ENCODE measurements at regions not wholly inside any gene's neighbourhood (a gene's known extent, or its start where the extent isn't known, plus 50 kb on each side); places are given as distances from the start of the nearest gene placed in this dataset.
A peak's percentile ranks its signal among the peaks of the same experiment; 100 is the strongest.
"Not testable (repeated sequence)": the region's sequence is repeated elsewhere in the genome, so short reads cannot be mapped to it uniquely, and the experiment has no call there.

DNA sequence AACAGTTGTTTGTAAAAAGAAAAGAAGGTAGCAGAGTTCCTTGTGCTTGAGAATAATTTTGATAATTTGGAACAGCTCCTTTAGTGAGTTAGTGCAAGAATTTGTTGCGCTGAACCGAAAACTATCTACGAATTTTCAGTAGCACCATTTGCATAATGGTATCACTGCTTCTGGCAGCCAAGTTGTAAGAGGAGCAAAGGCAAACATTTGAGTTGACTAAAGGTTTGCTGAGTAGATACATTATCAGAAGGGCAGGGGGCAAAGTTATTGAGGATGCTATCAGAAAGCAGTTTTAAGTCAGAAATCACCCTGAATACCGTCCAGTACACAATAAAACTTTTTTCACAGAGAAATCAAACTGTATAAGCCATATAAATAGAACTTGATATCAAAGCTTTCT, 181.5 kb upstream of the MOCS2 start:
- no peak overlapping the region for H3K4me3 ChIP-seq (ENCODE audit: low read depth, low read length)
- TF ChIP-seq, protein P1, sequence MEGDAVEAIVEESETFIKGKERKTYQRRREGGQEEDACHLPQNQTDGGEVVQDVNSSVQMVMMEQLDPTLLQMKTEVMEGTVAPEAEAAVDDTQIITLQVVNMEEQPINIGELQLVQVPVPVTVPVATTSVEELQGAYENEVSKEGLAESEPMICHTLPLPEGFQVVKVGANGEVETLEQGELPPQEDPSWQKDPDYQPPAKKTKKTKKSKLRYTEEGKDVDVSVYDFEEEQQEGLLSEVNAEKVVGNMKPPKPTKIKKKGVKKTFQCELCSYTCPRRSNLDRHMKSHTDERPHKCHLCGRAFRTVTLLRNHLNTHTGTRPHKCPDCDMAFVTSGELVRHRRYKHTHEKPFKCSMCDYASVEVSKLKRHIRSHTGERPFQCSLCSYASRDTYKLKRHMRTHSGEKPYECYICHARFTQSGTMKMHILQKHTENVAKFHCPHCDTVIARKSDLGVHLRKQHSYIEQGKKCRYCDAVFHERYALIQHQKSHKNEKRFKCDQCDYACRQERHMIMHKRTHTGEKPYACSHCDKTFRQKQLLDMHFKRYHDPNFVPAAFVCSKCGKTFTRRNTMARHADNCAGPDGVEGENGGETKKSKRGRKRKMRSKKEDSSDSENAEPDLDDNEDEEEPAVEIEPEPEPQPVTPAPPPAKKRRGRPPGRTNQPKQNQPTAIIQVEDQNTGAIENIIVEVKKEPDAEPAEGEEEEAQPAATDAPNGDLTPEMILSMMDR (IDR thresholded peaks at IDR 0.05; ENCODE audit: low read depth, low read length, missing control alignments): no peak
- DNase-seq (ENCODE audit: low read depth): no peak
- in situ Hi-C loops (cut with HindIII; ENCODE audit: low sequenced_read_pairs): no loop called here

DNA sequence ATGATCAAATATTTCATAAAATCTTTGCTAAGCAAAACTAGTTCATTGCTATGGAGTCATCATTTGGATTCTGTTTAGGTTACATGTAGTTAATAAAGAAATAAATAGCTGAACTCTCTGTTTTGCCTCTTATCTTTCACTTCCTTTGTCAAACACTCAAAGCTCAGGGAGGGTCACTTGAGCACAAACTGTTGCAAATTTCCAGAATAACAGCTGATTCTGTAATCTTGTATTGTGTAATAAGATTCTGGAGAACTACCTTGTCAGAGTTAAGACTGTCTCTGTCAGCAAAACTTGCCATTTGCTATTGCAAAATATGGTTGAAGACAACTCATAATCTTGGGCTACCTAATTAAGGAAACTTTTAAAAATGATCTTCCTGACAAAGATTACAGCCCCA, 182.0 kb upstream of the MOCS2 start:
- in situ Hi-C loops (cut with HindIII; ENCODE audit: low sequenced_read_pairs): no loop called here
- H3K4me3 ChIP-seq (ENCODE audit: low read depth, low read length): no peak overlapping the region
- no peak for DNase-seq (ENCODE audit: low read depth)
- TF ChIP-seq, protein P1 (IDR thresholded peaks at IDR 0.05; ENCODE audit: low read depth, low read length, missing control alignments): no peak

GRCh38 chr5:53298841-53299240, 181.6 kb upstream of the FST start:
- in situ Hi-C loops (cut with HindIII; ENCODE audit: low sequenced_read_pairs): no loop called here
- TF ChIP-seq, protein P1 (IDR thresholded peaks at IDR 0.05; ENCODE audit: low read depth, low read length, missing control alignments): no peak
- no peak overlapping the region for H3K4me3 ChIP-seq (ENCODE audit: low read depth, low read length)
- no peak for DNase-seq (ENCODE audit: low read depth)

DNA sequence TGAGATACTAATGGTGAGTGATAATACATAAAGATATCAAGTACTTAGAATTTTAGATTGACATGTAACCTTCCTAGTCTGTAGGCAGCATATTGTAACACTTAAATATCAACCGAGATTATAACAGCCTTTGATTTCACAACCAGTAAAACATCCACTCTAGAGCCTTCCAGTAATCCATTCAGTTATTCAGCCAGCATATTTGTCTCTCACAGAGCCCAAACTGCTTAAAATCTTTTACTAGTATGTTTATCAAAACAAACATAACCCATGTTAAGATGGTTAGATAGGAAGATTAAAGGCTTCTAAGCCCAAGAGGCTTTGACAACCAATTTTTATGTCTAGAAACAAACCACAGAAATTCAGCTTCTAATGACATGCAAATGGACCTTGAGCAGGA, 177.9 kb upstream of the FST start:
- in situ Hi-C loops (cut with HindIII; ENCODE audit: low sequenced_read_pairs): no loop called here
- TF ChIP-seq, protein P1 (IDR thresholded peaks at IDR 0.05; ENCODE audit: low read depth, low read length, missing control alignments): no peak
- no peak overlapping the region for H3K4me3 ChIP-seq (ENCODE audit: low read depth, low read length)
- no peak for DNase-seq (ENCODE audit: low read depth)

GRCh38 chr5:53303105-53303504, 177.3 kb upstream of the FST start:
- TF ChIP-seq, protein P1 (IDR thresholded peaks at IDR 0.05; ENCODE audit: low read depth, low read length, missing control alignments): no peak
- in situ Hi-C loops (cut with HindIII; ENCODE audit: low sequenced_read_pairs): no loop called here

GRCh38 chr5:53305316-53305715, 175.1 kb upstream of the FST start:
- DNase-seq (ENCODE audit: low read depth); H3K4me3 ChIP-seq (ENCODE audit: low read depth, low read length); in situ Hi-C loops (cut with HindIII; ENCODE audit: low sequenced_read_pairs): not testable (repeated sequence)

More at GRCh38 chr5:53303105-53303504, 177.3 kb upstream of the FST start:
- DNase-seq (ENCODE audit: low read depth): peak; percentile 77
- H3K4me3 ChIP-seq (ENCODE audit: low read depth, low read length): no peak overlapping the region

DNA sequence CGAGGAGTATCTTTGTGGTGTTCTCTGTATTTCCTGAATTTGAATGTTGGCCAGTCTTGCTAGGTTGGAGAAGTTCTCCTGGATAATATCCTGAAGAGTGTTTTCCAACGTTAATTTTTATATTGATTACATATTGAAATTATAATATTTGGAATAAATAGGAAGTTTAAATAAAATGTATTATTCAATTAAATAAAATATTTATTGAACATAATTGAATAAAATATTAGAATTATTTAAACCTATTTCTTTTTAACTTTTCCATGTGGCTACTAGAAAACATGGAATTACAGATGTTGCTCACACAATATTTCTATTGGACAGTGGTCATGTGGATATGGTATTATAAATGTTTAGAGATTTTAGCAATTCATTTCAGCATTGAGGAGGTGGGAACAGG, 170.8 kb upstream of the FST start:
- no peak for DNase-seq (ENCODE audit: low read depth)
- in situ Hi-C loops (cut with HindIII; ENCODE audit: low sequenced_read_pairs): no loop called here
- H3K4me3 ChIP-seq (ENCODE audit: low read depth, low read length): no peak overlapping the region
- TF ChIP-seq, protein P1 (IDR thresholded peaks at IDR 0.05; ENCODE audit: low read depth, low read length, missing control alignments): no peak

All from astrocyte of the cerebellum (primary cell).